ENCODE measurements at regions not wholly inside any gene's neighbourhood (a gene's known extent, or its start where the extent isn't known, plus 50 kb on each side); places are given as distances from the start of the nearest gene placed in this dataset.

GRCh38 chr4:187191676-187192075 lies 468.0 kb upstream of the FAT1 start:
- Histone ChIP-seq H3K27ac (no peak overlapping the region), H3K4me3 (no peak overlapping the region), H3K36me3 (no peaks in the 10 kb centered on the region), H3K4me1 (ENCODE audit: control insufficient read depth in 1 of 2, low read depth in 2 of 2) (peaks cover 0 to 4% of the 10 kb centered on the region in 2 donors), H3K27me3 (replicated peaks; ENCODE audit: insufficient read depth) (no peaks in the 10 kb centered on the region), H3K9me3 (no peaks in the 10 kb centered on the region)
- no peak for TF ChIP-seq CTCF (IDR thresholded peaks at IDR 0.05)
- no peak for ATAC-seq (ENCODE audit: insufficient number of reproducible peaks, low FRiP score, low read depth)
- no peak for DNase-seq (ENCODE audit: low spot score)

GRCh38 chr4:187192266-187192665 lies 468.6 kb upstream of the FAT1 start:
- H3K4me1 ChIP-seq (ENCODE audit: control insufficient read depth in 1 of 2, low read depth in 2 of 2): peaks cover 0 to 4% of the 10 kb centered on the region in 2 donors
- H3K4me3 ChIP-seq: no peak overlapping the region
- no peaks in the 10 kb centered on the region for H3K27me3 ChIP-seq (replicated peaks; ENCODE audit: insufficient read depth)
- ATAC-seq (ENCODE audit: insufficient number of reproducible peaks, low FRiP score, low read depth) (no peak), DNase-seq (ENCODE audit: low spot score) (no peak)
- H3K36me3 ChIP-seq: no peaks in the 10 kb centered on the region
- no peak overlapping the region for H3K27ac ChIP-seq
- H3K9me3 ChIP-seq: no peaks in the 10 kb centered on the region
- TF ChIP-seq CTCF (IDR thresholded peaks at IDR 0.05): no peak

GRCh38 chr4:187193141-187193540 lies 469.5 kb upstream of the FAT1 start:
- Histone ChIP-seq H3K27ac (no peak overlapping the region), H3K36me3 (no peaks in the 10 kb centered on the region), H3K9me3 (no peaks in the 10 kb centered on the region), H3K4me3 (no peak overlapping the region), H3K4me1 (ENCODE audit: control insufficient read depth in 1 of 2, low read depth in 2 of 2) (peaks cover 0 to under 1% of the 10 kb centered on the region in 2 donors), H3K27me3 (replicated peaks; ENCODE audit: insufficient read depth) (no peaks in the 10 kb centered on the region)
- no peak for DNase-seq (ENCODE audit: low spot score)
- no peak for ATAC-seq (ENCODE audit: insufficient number of reproducible peaks, low FRiP score, low read depth)
- no peak for TF ChIP-seq CTCF (IDR thresholded peaks at IDR 0.05)

- H3K4me3 ChIP-seq: no peak overlapping the region
- no peaks in the 10 kb centered on the region for H3K4me1 ChIP-seq (ENCODE audit: control insufficient read depth in 1 of 2, low read depth in 2 of 2)
- DNase-seq (ENCODE audit: low spot score) (no peak), ATAC-seq (ENCODE audit: insufficient number of reproducible peaks, low FRiP score, low read depth) (no peak)
- H3K9me3 ChIP-seq: peaks cover 5% of the 10 kb centered on the region
- H3K27me3 ChIP-seq (replicated peaks; ENCODE audit: insufficient read depth): no peaks in the 10 kb centered on the region
- H3K36me3 ChIP-seq: no peaks in the 10 kb centered on the region
- no peak for TF ChIP-seq CTCF (IDR thresholded peaks at IDR 0.05)
- no peak overlapping the region for H3K27ac ChIP-seq
Measured at GRCh38 chr4:187204389-187204918, 480.8 kb upstream of the FAT1 start.

GRCh38 chr4:187207931-187208330 lies 484.3 kb upstream of the FAT1 start:
- Histone ChIP-seq H3K4me1 (ENCODE audit: control insufficient read depth in 1 of 2, low read depth in 2 of 2) (peaks cover 9 to 11% of the 10 kb centered on the region in 2 donors), H3K9me3 (no peaks in the 10 kb centered on the region), H3K36me3 (no peaks in the 10 kb centered on the region), H3K4me3 (no peak overlapping the region), H3K27ac (no peak overlapping the region), H3K27me3 (replicated peaks; ENCODE audit: insufficient read depth) (no peaks in the 10 kb centered on the region)
- TF ChIP-seq CTCF (IDR thresholded peaks at IDR 0.05): no peak
- ATAC-seq (ENCODE audit: insufficient number of reproducible peaks, low FRiP score, low read depth) (no peak), DNase-seq (ENCODE audit: low spot score) (no peak)

Data from thoracic aorta (tissue), 2 donors.